ENCODE measurements at regions not wholly inside any gene's neighbourhood (a gene's known extent, or its start where the extent isn't known, plus 50 kb on each side); places are given as distances from the start of the nearest gene placed in this dataset.
A peak's percentile ranks its signal among the peaks of the same experiment; 100 is the strongest.

DNA sequence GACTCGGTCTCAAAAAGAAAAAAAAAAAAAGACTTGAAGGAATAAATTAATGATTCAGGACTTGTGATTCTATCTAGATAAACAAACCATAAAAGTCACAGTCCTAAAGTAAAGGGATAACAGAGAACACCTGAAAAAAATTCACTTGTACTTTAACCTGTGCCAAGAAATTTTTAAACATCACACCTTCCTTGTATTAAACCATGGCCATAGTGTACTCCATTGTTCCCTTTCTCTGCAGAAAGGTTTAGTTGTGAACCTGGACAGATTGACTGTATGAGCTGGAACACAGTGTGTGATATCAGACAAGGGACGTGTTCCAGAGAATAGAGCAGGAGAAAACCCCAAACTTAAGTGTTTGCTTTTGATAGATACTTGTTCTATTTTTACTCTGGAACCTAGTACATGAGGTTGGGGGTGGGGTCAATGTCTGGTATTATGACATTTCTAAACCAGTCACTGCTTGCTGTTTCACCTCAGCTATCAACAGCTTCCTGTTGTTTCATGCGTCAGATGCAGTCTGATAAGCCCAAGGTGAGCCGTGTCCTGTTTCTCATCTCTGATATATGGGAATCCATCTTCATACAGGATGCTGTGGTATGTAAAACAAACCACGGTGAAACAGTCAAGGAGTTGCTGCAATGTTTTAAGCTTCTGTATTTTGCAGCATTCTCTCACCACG lies 62.5 kb upstream of the ITGA1 start:
- peak; percentile 37 to 51 (median 37) for DNase-seq
- H3K27me3 Mint-ChIP-seq (ENCODE audit: low read depth in 3 of 3) = peaks cover 0 to 1% (median 0%) of the 10 kb centered on the region in 3 donors
- no peaks in the 10 kb centered on the region for H3K36me3 Mint-ChIP-seq
- peak overlapping the region in 4 of 6 donors; percentile 3 to 78 (median 44) for H3K27ac Mint-ChIP-seq
- H3K9me3 Mint-ChIP-seq = peaks cover 0 to 2% (median 0%) of the 10 kb centered on the region in 6 donors
- peak overlapping the region; percentile 8 to 65 (median 34) for H3K4me3 Mint-ChIP-seq
- H3K4me1 Mint-ChIP-seq = peaks cover 24 to 49% of the 10 kb centered on the region in 2 donors

- Mint-ChIP-seq H3K4me1 (peaks cover 24 to 51% of the 10 kb centered on the region in 2 donors), H3K4me3 (peak overlapping the region; percentile 8 to 65 (median 34)), H3K9me3 (no peaks in the 10 kb centered on the region), H3K27ac (peak overlapping the region in 4 of 6 donors; percentile 3 to 78 (median 44)), H3K36me3 (no peaks in the 10 kb centered on the region), H3K27me3 (ENCODE audit: low read depth in 3 of 3) (peaks cover 0 to 1% (median 0%) of the 10 kb centered on the region in 3 donors)
- no peak for DNase-seq
Observed at GRCh38 chr5:52725808-52726207, 61.9 kb upstream of the ITGA1 start.

DNA sequence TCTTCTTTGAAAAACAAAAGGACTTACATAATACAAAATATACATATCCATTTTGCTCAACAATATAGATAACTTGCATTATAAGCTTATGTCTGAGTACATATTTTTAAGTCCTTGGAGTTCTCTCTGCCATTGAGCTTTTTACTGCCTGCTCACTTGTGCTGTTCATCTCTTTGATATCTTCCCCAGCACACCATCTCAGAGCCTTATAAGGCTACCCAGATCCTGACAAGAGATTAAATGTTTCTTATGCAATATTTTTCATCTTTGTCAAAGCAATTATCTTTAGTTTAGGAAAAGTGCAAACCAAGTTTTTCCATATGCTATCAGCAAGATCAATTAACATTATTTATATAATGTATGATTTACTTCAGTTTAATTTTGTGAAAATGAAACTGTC lies 60.7 kb upstream of the ITGA1 start:
- peak overlapping the region in 1 of 6 donors; percentile 64 for H3K27ac Mint-ChIP-seq
- H3K36me3 Mint-ChIP-seq = no peaks in the 10 kb centered on the region
- peaks cover 0 to 1% (median 1%) of the 10 kb centered on the region in 3 donors for H3K27me3 Mint-ChIP-seq (ENCODE audit: low read depth in 3 of 3)
- no peak overlapping the region for H3K4me3 Mint-ChIP-seq
- peaks cover 24 to 58% of the 10 kb centered on the region in 2 donors for H3K4me1 Mint-ChIP-seq
- no peak for DNase-seq
- no peaks in the 10 kb centered on the region for H3K9me3 Mint-ChIP-seq

DNA sequence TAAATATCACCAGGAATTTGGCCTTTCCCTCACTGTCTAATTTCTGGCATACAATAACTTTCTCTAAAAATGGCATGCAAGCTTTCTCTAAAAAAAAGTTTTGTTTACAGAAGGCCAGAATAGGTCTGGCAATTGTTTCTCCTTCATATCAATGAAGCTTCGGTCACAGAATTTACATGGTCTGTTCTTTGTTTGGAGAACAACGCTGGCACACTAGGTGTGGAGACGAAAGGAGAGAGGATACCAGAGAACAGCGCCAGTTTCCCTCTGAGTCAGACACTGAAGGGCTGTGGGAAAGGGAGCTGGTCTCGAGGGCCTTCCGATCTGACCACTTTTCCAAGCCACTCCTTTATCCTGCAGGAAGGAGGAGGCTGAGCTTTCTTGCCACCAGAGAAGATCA lies 60.1 kb upstream of the ITGA1 start:
- Mint-ChIP-seq H3K4me3 (no peak overlapping the region), H3K36me3 (no peaks in the 10 kb centered on the region), H3K27me3 (ENCODE audit: low read depth in 3 of 3) (peaks cover 0 to 2% (median 1%) of the 10 kb centered on the region in 3 donors), H3K27ac (no peak overlapping the region), H3K9me3 (no peaks in the 10 kb centered on the region), H3K4me1 (peaks cover 24 to 61% of the 10 kb centered on the region in 2 donors)
- no peak for DNase-seq

GRCh38 chr5:52728224-52728623 lies 59.5 kb upstream of the ITGA1 start:
- H3K36me3 Mint-ChIP-seq = no peaks in the 10 kb centered on the region
- peaks cover 24 to 54% of the 10 kb centered on the region in 2 donors for H3K4me1 Mint-ChIP-seq
- H3K9me3 Mint-ChIP-seq = no peaks in the 10 kb centered on the region
- H3K4me3 Mint-ChIP-seq = no peak overlapping the region
- H3K27me3 Mint-ChIP-seq (ENCODE audit: low read depth in 3 of 3) = peaks cover 0 to 2% (median 1%) of the 10 kb centered on the region in 3 donors
- no peak for DNase-seq
- H3K27ac Mint-ChIP-seq = no peak overlapping the region

DNA sequence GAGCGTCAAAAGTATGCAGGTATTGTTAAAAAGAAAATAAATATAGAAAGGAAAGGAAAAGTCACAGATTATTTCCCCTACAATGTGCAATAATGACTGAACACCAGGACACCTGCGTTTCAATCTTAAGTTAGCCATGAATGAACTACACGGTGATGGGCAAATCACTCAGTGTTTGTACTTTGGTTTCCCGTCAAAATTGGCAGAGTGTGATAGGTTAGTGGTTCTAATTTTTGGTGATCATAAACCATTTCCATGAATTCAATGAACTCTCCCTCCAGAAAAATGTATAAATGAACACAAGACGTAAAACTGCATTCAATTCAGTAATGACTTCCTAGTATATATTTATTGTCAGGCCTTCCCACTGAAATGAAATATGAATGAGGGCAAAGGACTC lies 59.0 kb upstream of the ITGA1 start:
- no peaks in the 10 kb centered on the region for H3K9me3 Mint-ChIP-seq
- no peak for DNase-seq
- no peaks in the 10 kb centered on the region for H3K36me3 Mint-ChIP-seq
- H3K4me3 Mint-ChIP-seq = no peak overlapping the region
- peaks cover 1 to 2% (median 2%) of the 10 kb centered on the region in 3 donors for H3K27me3 Mint-ChIP-seq (ENCODE audit: low read depth in 3 of 3)
- no peak overlapping the region for H3K27ac Mint-ChIP-seq
- H3K4me1 Mint-ChIP-seq = peaks cover 24 to 54% of the 10 kb centered on the region in 2 donors

DNA sequence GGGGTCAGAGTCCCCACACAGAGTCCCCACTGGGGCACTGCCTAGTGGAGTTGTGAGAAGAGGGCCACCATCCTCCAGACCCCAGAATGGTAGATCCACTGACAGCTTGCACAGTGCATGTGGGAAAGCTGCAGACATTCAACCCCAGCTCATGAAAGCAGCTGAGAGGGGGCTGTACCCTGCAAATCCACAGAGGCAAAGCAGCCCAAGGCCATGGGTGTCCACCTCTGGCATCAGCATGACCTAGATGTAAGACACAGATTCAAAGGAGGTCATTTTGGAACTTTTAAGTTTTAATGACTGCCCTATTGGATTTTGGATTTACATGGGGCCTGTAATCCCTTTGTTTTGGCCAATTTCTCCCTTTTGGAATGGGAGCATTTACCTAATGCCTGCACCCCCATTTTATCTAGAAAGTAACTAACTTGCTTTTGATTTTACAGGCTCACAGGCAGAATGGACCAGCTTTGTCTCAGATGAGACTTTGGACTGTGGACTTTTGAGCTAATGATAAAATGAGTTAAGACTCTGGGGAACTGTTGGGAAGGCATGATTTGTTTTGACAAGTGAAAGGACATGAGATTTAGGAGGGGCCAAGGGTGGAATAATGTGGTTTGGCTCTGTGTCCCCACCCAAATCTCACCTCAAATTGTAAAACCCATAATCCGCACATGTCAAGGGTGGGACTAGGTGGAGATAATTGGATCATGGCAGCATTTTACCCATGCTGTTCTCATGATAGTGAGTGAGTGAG lies 56.3 kb upstream of the ITGA1 start:
- H3K4me1 Mint-ChIP-seq = peaks cover 6 to 27% of the 10 kb centered on the region in 2 donors
- H3K9me3 Mint-ChIP-seq = peaks cover 0 to 2% (median under 1%) of the 10 kb centered on the region in 6 donors
- DNase-seq = no peak
- H3K36me3 Mint-ChIP-seq = no peaks in the 10 kb centered on the region
- peak overlapping the region in 1 of 6 donors; percentile 7 for H3K27ac Mint-ChIP-seq
- no peak overlapping the region for H3K4me3 Mint-ChIP-seq
- H3K27me3 Mint-ChIP-seq (ENCODE audit: low read depth in 3 of 3) = peaks cover 0 to 2% (median 2%) of the 10 kb centered on the region in 3 donors

DNA sequence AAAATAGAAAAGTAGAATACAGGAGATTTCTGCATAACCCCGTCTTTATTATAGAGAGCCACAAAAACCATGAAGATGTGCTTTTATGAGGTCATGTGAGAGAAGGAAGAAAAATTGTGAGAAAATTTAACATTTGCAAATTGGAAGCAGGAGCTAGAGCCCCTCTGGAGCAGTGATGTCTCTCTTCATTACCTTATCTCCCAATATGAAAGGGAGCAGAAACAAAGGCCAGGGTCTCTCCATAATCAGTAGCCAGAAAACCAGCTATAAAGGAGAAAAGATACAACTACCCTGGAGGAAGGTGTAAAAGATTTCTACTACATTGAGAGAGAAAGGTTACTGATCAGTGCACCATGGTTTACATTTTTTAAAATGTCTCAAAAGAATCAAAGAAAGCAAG lies 53.2 kb upstream of the ITGA1 start:
- DNase-seq = no peak
- H3K27ac Mint-ChIP-seq = no peak overlapping the region
- H3K4me1 Mint-ChIP-seq = peaks cover 4 to 33% of the 10 kb centered on the region in 2 donors
- no peak overlapping the region for H3K4me3 Mint-ChIP-seq
- peaks cover 2% of the 10 kb centered on the region in 3 donors for H3K27me3 Mint-ChIP-seq (ENCODE audit: low read depth in 3 of 3)
- no peaks in the 10 kb centered on the region for H3K36me3 Mint-ChIP-seq
- peaks cover 0 to 5% (median under 1%) of the 10 kb centered on the region in 6 donors for H3K9me3 Mint-ChIP-seq

- DNase-seq = no peak
- Mint-ChIP-seq H3K4me1 (peaks cover 4 to 29% of the 10 kb centered on the region in 2 donors), H3K4me3 (no peak overlapping the region), H3K27me3 (ENCODE audit: low read depth in 3 of 3) (peaks cover 2% of the 10 kb centered on the region in 3 donors), H3K36me3 (no peaks in the 10 kb centered on the region), H3K9me3 (peaks cover 0 to 5% (median under 1%) of the 10 kb centered on the region in 6 donors), H3K27ac (no peak overlapping the region)
Observed at GRCh38 chr5:52735139-52735538, 52.6 kb upstream of the ITGA1 start.

Data from immature natural killer cell (primary cell).